CD14-positive monocyte (primary cell): ENCODE measurements at regions not wholly inside any gene's neighbourhood (a gene's known extent, or its start where the extent isn't known, plus 50 kb on each side); places are given as distances from the start of the nearest gene placed in this dataset.

Experiments
- DNase-seq, 3 donors: peaks; one replicate each; pipeline ENCODE4 v3.0.0-alpha.2; 2011 to 2022
- H2AFZ ChIP-seq: 2 replicates; pipeline ENCODE4 v1.6.0; 2012; ENCODE audit warnings: mild to moderate bottlenecking, low read depth, low read length, inconsistent platforms; ENCODE audit not compliant: insufficient read depth, poor library complexity, severe bottlenecking
- H3K27ac ChIP-seq, 2 donors: 1 replicate in 1 of 2; 2 replicates in 1 of 2; pipeline ENCODE4 v1.5.1; 2012 to 2013; ENCODE audit warnings: low read length in 2 of 2, control low read depth in 1 of 2, inconsistent platforms in 1 of 2, low read depth in 1 of 2, mild to moderate bottlenecking in 1 of 2
- H3K27me3 ChIP-seq, 2 donors: one replicate each; pipeline versions ENCODE4 v1.6.0 to v1.6.1; 2011 to 2013; ENCODE audit warnings: low read length in 2 of 2; ENCODE audit not compliant: control insufficient read depth in 2 of 2, insufficient read depth in 2 of 2
- H3K36me3 ChIP-seq, 2 donors: replicated peaks in 1 of 2; 1 replicate in 1 of 2; 2 replicates in 1 of 2; pipeline versions ENCODE4 v1.5.1 to v1.6.1; 2012 to 2013; ENCODE audit warnings: low read length in 2 of 2, control low read depth in 1 of 2, inconsistent platforms in 1 of 2, mild to moderate bottlenecking in 1 of 2; ENCODE audit not compliant: insufficient read depth in 2 of 2, control insufficient read depth in 1 of 2
- H3K4me1 ChIP-seq, 2 donors: 1 replicate in 1 of 2; 2 replicates in 1 of 2; pipeline versions ENCODE4 v1.5.1 to v1.6.1; 2012 to 2013; ENCODE audit warnings: low read length in 2 of 2, control low read depth in 1 of 2, inconsistent platforms in 1 of 2, mild to moderate bottlenecking in 1 of 2, moderate library complexity in 1 of 2; ENCODE audit not compliant: insufficient read depth in 2 of 2, control insufficient read depth in 1 of 2
- H3K4me2 ChIP-seq: replicated peaks from 2 replicates; pipeline ENCODE3; 2012; ENCODE audit warnings: low read length, moderate library complexity, mild to moderate bottlenecking; ENCODE audit not compliant: poor library complexity, severe bottlenecking; ENCODE audit errors: extremely low read depth
- H3K4me3 ChIP-seq, 3 experiments: fragments of 200-600 bp in 1 of 3; sonication (generic) in 1 of 3; replicated peaks in 1 of 3; 1 replicate in 2 of 3; 2 replicates in 1 of 3; pipeline ENCODE4 v1.5.1; 2011 to 2013; ENCODE audit warnings: low read length in 3 of 3, mild to moderate bottlenecking in 3 of 3, control low read depth in 2 of 3, low read depth in 2 of 3, inconsistent platforms in 1 of 3, moderate library complexity in 1 of 3
- H3K79me2 ChIP-seq: 2 replicates; pipeline ENCODE4 v1.6.0; 2012; ENCODE audit warnings: mild to moderate bottlenecking, control low read depth, inconsistent platforms, low read length, moderate library complexity; ENCODE audit not compliant: insufficient read depth
- H3K9ac ChIP-seq: 2 replicates; pipeline ENCODE4 v1.6.0; 2017; ENCODE audit warnings: low read length, mild to moderate bottlenecking; ENCODE audit not compliant: insufficient read depth, poor library complexity, severe bottlenecking
- H3K9me3 ChIP-seq, 2 donors: replicated peaks in 1 of 2; 1 replicate in 1 of 2; 2 replicates in 1 of 2; pipeline versions ENCODE4 v1.5.1 to v1.6.1; 2012 to 2013; ENCODE audit warnings: low read length in 2 of 2, control low read depth in 1 of 2; ENCODE audit not compliant: control insufficient read depth in 1 of 2, insufficient read depth in 1 of 2
- H4K20me1 ChIP-seq: 2 replicates; pipeline ENCODE4 v1.6.0; 2012; ENCODE audit warnings: mild to moderate bottlenecking, low read length, control low read depth, moderate library complexity; ENCODE audit not compliant: insufficient read depth
- H3K27ac Mint-ChIP-seq, 7 donors: one replicate each; pipeline ENCODE4 v1.8.0; 2020; ENCODE audit warnings: mild to moderate bottlenecking in 7 of 7, mixed read lengths in 7 of 7, moderate library complexity in 6 of 7, inconsistent platforms in 2 of 7
- H3K27me3 Mint-ChIP-seq, 3 donors: one replicate each; pipeline ENCODE4 v1.8.0; 2021 to 2022; ENCODE audit warnings: low read depth in 3 of 3, mild to moderate bottlenecking in 3 of 3, mixed read lengths in 3 of 3, moderate library complexity in 3 of 3, inconsistent platforms in 1 of 3
- H3K36me3 Mint-ChIP-seq, 2 donors: one replicate each; pipeline ENCODE4 v1.8.0; 2020; ENCODE audit warnings: mixed read lengths in 2 of 2, inconsistent platforms in 1 of 2, mild to moderate bottlenecking in 1 of 2
- H3K4me1 Mint-ChIP-seq: one replicate; pipeline ENCODE4 v1.8.0; 2020; ENCODE audit warnings: mild to moderate bottlenecking, mixed read lengths
- H3K4me3 Mint-ChIP-seq, 2 donors: one replicate each; pipeline ENCODE4 v1.8.0; 2020; ENCODE audit warnings: mild to moderate bottlenecking in 2 of 2, mixed read lengths in 2 of 2, moderate library complexity in 1 of 2
- H3K9me3 Mint-ChIP-seq, 7 donors: one replicate each; pipeline ENCODE4 v1.8.0; 2020 to 2022; ENCODE audit warnings: mixed read lengths in 7 of 7, mild to moderate bottlenecking in 6 of 7, moderate library complexity in 6 of 7, inconsistent platforms in 2 of 7
- CTCF ChIP-seq: fragments of 200-600 bp; IDR thresholded peaks from one replicate; pipeline ENCODE4 v1.8.0; 2022; ENCODE audit warnings: antibody characterized with exemption, mild to moderate bottlenecking
- WGBS: methylation state at CpG from one replicate; pipeline ENCODE4 v1.1.5; 2013; ENCODE audit warnings: missing lambda C conversion rate; ENCODE audit not compliant: insufficient coverage; 5-methylcytosine and 5-hydroxymethylcytosine counted together
- intact Hi-C, 2 donors: fragments of 100-400 bp; cut with micrococcal nuclease; formaldehyde crosslinking; loops; one replicate each; pipeline versions ENCODE4 v1.15.0 to v1.15.1; 2023

DNA sequence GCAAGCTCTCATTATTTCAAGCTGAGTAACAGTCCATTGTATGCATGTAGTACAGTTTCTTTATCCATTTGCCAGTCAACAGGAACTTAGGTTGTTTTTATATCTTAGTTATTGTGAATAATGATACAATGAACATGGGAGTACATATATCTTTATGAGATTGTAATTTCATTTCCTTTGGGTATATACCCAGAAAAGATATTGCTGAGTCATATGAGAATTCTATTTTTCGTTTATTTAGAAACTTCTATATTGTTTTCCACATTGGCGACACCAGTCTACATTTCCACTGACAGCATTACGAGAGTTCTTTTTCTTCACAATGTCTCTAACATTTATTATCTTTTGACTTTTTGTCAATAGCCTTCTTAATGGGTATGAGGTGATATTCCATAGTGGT is 477.8 kb upstream of the PAPPA start:
- Mint-ChIP-seq H3K36me3 (no peaks in the 10 kb centered on the region), H3K4me3 (no peak overlapping the region), H3K27ac (no peak overlapping the region), H3K27me3 (peaks cover 0 to 3% (median 0%) of the 10 kb centered on the region in 3 donors), H3K4me1 (no peaks in the 10 kb centered on the region), H3K9me3 (peaks cover 2 to 10% (median 5%) of the 10 kb centered on the region in 7 donors)
- no peaks in the 10 kb centered on the region for H3K79me2 ChIP-seq
- no peak for DNase-seq
- no peaks in the 10 kb centered on the region for H3K4me1 ChIP-seq
- H3K27ac ChIP-seq, result no peak overlapping the region
- H3K9me3 ChIP-seq, result peaks cover 2 to 6% of the 10 kb centered on the region in 2 donors
- H2AFZ ChIP-seq, result no peak overlapping the region
- H4K20me1 ChIP-seq, result no peaks in the 10 kb centered on the region
- WGBS, result no CpG with 5 or more reads among the region's 3 CpGs
- H3K36me3 ChIP-seq, result no peaks in the 10 kb centered on the region
- no peak overlapping the region for H3K9ac ChIP-seq
- no peaks in the 10 kb centered on the region for H3K27me3 ChIP-seq
- H3K4me3 ChIP-seq, result no peak overlapping the region
- no peak for TF ChIP-seq CTCF
- intact Hi-C loops, result no loop called here
- H3K4me2 ChIP-seq, result no peak overlapping the region

DNA sequence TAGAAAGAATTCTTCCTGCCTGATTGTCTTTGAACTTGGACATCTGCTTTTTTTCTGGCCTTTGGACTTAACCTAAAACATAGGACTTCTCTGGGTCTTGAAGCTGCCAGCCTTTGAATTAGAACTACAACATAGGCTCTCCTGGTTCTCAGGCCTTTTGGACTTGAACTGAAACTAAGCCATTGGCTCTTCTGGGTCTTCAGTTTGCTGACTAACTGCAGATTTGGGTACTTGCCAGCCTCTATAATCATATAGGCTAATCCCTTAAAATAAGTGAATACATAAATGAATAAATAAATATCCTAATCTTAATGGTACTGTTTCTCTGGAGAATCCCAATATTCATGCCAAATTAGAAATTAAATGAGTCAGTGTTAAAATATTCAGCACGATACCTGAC is 473.4 kb upstream of the PAPPA start:
- H3K9me3 ChIP-seq, result peaks cover 0 to 6% of the 10 kb centered on the region in 2 donors
- no peak overlapping the region for H3K4me2 ChIP-seq
- TF ChIP-seq CTCF, result no peak
- peaks cover 0 to 3% (median 0%) of the 10 kb centered on the region in 3 donors for H3K27me3 Mint-ChIP-seq
- H3K9me3 Mint-ChIP-seq, result peaks cover 0 to 7% (median 4%) of the 10 kb centered on the region in 7 donors
- no peaks in the 10 kb centered on the region for H3K36me3 ChIP-seq
- no peaks in the 10 kb centered on the region for H4K20me1 ChIP-seq
- no peak overlapping the region for H3K27ac Mint-ChIP-seq
- no peak overlapping the region for H2AFZ ChIP-seq
- no peaks in the 10 kb centered on the region for H3K4me1 Mint-ChIP-seq
- H3K4me3 Mint-ChIP-seq, result no peak overlapping the region
- no peak overlapping the region for H3K9ac ChIP-seq
- H3K27ac ChIP-seq, result no peak overlapping the region
- no peaks in the 10 kb centered on the region for H3K4me1 ChIP-seq
- H3K79me2 ChIP-seq, result no peaks in the 10 kb centered on the region
- WGBS, result no CpG with 5 or more reads among the region's 1 CpG
- no peak for DNase-seq
- no peaks in the 10 kb centered on the region for H3K36me3 Mint-ChIP-seq
- intact Hi-C loops, result loop anchor here in 1 of 2 donors (10.0 kb wide), 1 partner anchor 55 kb away; no protein-coding TSS in a partner anchor
- H3K4me3 ChIP-seq, result no peak overlapping the region
- H3K27me3 ChIP-seq, result no peaks in the 10 kb centered on the region
